NCI-H510A treated with DMSO at 0.1 percent for 48 hours (cell line): ENCODE measurements at regions not wholly inside any gene's neighbourhood (a gene's known extent, or its start where the extent isn't known, plus 50 kb on each side); places are given as distances from the start of the nearest gene placed in this dataset.

Experiments
- DNase-seq: peaks from one replicate; lab custom pipeline; 2025; lab: John Stamatoyannopoulos, UW

GRCh38 chr11:104655066-104655465 is 243.2 kb downstream of the CASP12 start:
- no peak for DNase-seq

DNA sequence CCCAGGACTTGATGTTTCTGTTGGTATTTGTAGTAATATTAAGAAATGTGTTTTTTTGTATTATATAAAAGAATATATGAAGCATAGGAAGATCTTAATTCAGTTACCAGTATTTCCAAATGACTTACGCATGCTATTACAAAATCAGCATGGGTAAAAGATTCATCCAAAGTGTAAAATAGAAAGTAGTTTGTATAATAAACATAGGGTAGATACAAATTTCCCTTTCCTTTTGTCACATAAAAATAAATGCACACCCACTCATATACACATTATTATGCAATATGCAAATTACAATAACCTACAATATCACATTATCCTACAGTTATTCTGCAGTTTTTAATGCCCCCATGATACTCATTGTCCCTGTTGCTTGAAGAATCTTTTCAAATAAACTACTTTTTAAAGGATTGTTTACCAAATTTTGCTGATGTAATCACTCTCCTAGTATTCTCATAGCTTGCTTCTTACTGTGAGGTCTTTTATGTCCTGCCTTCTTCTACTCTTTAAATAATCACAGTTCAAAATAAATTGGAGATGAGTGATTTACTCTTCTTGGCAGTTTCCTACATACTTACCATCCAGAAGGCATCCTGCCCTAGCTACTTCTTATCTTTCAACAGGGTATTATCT is 244.0 kb downstream of the CASP12 start:
- DNase-seq: no peak

- no peak for DNase-seq
Observed at GRCh38 chr11:104653407-104653806, 244.9 kb downstream of the CASP12 start.

GRCh38 chr11:104652996-104653395 is 245.3 kb downstream of the CASP12 start:
- DNase-seq: no peak

- no peak for DNase-seq
Observed at GRCh38 chr11:104650234-104650633, 248.0 kb downstream of the CASP12 start.

- DNase-seq: no peak
Observed at GRCh38 chr11:104649002-104649401, 249.3 kb downstream of the CASP12 start.

GRCh38 chr11:104645261-104646222 is 252.7 kb downstream of the CASP12 start:
- DNase-seq: no peak

GRCh38 chr11:104637662-104638170 is 260.5 kb downstream of the CASP12 start:
- no peak for DNase-seq

DNA sequence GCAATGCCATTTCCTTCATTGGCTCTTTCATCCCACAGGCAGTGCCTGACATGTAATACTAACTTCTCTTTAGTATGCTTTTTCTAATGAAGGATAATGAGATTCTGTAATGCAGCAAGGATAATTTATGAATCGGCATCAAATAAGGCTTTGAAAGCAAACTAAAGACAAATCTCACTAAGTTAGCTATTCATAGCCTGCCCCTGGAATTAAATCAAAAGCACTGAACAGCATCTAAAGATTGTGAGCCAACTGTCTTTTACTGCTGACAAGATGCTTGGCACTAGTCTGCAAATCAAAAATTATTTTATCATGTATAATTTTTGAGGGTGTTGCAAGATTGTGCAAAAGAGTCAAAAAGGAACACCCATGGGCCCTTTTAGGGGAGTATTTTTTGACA is 265.0 kb downstream of the CASP12 start:
- no peak for DNase-seq

DNA sequence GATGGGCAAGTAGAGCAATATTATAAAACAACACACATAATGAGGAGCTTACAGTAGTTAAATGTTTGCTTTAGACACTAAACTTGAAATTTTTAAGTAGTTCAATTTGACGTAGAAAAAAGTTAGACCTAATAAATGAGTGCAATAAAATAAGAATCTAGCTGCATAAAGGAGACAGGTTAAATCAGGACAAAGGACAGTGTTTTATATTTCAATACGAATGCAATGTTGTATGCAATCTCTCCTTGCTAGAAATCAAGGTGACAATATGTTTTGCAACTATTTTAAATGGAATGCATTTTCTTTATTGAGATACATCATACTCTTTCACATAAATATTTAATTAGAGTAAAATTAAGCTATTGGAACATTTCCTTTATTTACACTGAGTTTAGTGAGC is 267.9 kb downstream of the CASP12 start:
- no peak for DNase-seq

GRCh38 chr11:104625246-104625645 is 273.0 kb downstream of the CASP12 start:
- no peak for DNase-seq

GRCh38 chr11:104624021-104624420 is 274.2 kb downstream of the CASP12 start:
- DNase-seq: no peak

DNA sequence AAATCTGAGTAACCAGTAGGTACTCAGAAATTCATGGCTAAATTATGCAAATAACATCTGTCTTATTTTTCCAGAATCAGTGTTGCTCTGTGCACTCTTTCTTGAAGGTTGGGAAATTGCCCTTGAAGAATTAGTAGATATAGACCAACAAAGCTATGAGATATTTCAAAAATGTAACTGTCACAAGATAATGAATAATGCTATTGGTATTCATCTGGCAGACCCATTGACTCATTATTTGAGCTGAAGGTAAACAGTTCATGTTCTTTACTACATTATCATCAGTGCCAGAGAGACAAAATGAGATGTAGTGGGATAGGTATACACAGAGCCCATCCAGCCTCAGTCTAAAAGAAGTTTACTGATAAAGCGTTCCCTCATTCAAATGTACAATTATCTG is 274.7 kb downstream of the CASP12 start:
- no peak for DNase-seq

- no peak for DNase-seq
Observed at GRCh38 chr11:104620991-104621390, 277.3 kb downstream of the CASP12 start.

DNA sequence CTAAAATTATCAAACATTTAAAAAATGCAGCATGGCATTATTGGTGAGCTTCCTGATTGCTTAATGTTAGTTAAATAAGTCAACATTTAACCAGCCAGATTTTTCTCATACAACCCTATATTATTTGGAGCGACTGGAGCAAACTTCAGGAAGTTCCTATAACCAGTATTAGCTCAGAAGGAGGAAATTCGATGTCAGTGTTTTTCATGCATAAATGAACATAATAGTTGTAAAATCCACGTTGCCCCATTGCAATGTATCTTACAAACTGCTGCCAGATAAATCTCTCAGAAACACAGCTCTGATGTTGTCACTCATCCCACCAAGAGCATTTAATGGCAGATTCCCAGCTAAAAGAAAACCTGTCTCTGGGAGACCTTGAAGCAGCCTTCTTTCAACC is 278.5 kb downstream of the CASP12 start:
- no peak for DNase-seq

- DNase-seq: no peak
Observed at GRCh38 chr11:104618954-104619353, 279.3 kb downstream of the CASP12 start.

GRCh38 chr11:104614961-104615360 is 283.3 kb downstream of the CASP12 start:
- no peak for DNase-seq

DNA sequence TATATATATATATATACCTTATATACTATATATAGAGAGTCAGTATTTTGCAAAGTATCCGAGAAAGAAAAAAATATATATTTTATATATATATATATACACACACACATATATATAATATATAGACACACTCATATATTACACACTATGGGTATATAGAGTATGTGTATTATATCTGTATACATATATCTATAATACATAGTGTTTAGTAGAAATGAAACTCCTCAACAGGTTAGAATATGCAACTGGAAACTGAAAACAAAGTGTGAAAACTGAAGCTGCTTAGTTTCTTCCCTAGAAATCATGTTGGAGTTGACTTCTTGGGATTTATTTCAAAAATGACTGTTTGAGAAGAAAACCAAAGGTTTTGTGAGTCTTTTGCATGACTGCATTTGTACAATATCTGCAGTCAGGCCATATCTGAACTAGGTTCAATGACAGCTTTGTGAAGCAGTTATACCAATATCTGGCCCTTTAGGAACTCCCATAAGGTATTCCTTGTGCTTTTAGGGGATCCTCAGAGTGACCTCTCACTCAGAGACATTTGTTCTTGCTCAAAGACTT is 284.1 kb downstream of the CASP12 start:
- DNase-seq: no peak

- DNase-seq: no peak
Observed at GRCh38 chr11:104610635-104611034, 287.6 kb downstream of the CASP12 start.

DNA sequence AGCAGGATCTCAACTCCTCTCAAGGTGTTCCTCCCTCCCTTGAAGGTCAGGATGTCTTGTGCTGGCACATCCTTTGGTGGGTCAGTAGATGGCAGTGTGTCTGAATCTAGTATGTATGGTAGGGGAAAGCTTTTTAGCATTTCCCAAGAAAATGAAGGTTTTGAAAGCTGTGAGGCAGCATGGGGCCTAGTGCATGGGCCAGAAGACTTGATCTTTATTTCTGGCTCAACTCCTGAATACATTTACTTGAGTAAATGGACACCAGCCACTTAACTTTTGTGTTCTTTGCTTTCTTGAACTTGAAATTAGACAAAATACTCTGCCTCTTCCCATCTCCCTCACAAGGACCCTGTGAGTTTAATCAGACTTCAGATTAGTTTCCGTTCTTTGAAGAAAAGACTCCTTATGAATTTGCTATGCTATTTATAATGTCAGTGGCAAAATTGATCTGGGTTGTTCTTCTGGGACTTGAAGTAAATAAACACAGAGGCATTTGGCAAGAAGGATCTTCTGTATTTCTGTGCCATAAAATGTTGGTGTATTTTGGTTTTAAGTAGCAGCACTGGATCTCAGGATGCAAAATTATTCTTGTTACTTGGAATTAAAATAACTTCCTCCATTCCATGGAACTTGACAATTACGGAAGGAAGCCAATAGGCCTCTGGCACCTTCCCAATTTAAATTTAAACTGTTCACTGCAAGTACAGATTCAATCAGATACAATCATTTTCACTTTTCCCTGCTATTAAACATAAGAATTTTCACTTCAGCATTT is 288.8 kb downstream of the CASP12 start:
- DNase-seq: peak; percentile 18

DNA sequence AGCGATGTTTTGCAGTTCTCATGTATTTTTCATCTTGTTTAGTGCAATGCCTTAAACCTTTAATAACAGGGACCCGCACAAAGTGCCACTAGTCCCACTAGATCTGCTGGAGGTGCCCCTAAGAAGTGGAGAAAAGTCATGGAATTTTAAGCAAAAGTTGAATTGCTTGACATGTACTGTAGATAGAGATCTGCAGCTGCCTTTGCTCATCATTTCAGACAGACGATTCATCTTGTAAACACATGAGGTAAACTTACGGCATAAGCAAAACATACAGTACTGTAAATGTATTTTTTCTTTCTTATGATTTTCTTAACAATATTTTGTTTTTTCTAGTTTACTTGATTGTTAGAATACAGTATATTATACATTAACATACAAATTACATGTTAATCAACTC is 295.6 kb downstream of the CASP12 start:
- DNase-seq: no peak
